ENCODE measurements at regions not wholly inside any gene's neighbourhood (a gene's known extent, or its start where the extent isn't known, plus 50 kb on each side); places are given as distances from the start of the nearest gene placed in this dataset.

DNA sequence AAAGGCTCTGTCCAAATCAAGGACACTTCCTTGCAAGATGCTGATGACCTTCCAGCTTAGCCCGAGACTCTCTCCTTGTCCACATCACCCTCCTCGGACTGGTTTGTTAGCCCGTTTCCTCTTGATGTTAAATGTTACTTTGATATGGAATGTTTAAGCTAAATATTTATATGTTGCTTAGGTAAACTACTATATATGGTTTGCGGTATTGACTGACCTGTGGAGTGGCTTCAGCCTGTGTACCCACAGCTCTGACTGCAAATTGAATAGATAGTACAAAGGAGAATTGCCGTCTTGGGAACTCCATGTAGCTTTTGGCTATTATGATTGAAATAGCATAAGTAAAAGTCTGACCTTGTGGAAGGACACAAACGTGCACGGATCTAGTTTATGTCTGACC is 422.0 kb downstream of the YTHDC2 start:
- Histone ChIP-seq H3K4me3 (no peak overlapping the region), H3K4me1 (replicated peaks in 1 of 2) (no peaks in the 10 kb centered on the region), H3K27ac (no peak overlapping the region), H3K27me3 (no peaks in the 10 kb centered on the region), H3K9me3 (replicated peaks in 1 of 3) (no peaks in the 10 kb centered on the region), H3K36me3 (replicated peaks in 1 of 2) (no peaks in the 10 kb centered on the region)
- TF ChIP-seq, protein P1, sequence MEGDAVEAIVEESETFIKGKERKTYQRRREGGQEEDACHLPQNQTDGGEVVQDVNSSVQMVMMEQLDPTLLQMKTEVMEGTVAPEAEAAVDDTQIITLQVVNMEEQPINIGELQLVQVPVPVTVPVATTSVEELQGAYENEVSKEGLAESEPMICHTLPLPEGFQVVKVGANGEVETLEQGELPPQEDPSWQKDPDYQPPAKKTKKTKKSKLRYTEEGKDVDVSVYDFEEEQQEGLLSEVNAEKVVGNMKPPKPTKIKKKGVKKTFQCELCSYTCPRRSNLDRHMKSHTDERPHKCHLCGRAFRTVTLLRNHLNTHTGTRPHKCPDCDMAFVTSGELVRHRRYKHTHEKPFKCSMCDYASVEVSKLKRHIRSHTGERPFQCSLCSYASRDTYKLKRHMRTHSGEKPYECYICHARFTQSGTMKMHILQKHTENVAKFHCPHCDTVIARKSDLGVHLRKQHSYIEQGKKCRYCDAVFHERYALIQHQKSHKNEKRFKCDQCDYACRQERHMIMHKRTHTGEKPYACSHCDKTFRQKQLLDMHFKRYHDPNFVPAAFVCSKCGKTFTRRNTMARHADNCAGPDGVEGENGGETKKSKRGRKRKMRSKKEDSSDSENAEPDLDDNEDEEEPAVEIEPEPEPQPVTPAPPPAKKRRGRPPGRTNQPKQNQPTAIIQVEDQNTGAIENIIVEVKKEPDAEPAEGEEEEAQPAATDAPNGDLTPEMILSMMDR (IDR thresholded peaks at IDR 0.05) = no peak
- no peak for TF ChIP-seq POLR2A (IDR thresholded peaks at IDR 0.05)
- DNase-seq = no peak
- 63 to 68% (median 63%) methylated on average over 7 of the region's 7 CpGs for WGBS, 4 donors
- intact Hi-C loops (cut with DNase I) = no loop called here

DNA sequence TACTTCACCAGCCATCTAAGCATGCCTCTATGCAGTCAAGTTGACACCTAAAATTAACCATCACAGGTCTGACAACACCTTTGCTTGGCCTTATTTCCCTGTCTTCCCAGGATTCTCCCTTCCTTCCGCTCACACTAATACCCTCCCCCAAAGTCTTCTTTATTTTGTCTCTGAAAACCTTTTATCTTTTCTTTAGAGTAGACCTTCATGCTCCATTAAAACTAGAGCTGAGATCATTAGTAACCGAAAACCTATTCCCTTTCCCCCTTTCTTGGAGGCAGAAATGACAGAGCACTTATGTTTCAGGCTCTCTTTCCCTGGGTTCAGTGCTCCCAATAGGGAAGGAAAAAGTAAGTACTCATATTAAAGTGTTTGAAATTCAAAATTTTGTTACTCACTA is 423.8 kb downstream of the YTHDC2 start:
- no peak overlapping the region for H3K4me3 ChIP-seq
- no peak for TF ChIP-seq POLR2A (IDR thresholded peaks at IDR 0.05)
- TF ChIP-seq, protein P1 (IDR thresholded peaks at IDR 0.05) = no peak
- WGBS, 4 donors = 67 to 92% (median 79%) methylated on average over 2 of the region's 2 CpGs

DNA sequence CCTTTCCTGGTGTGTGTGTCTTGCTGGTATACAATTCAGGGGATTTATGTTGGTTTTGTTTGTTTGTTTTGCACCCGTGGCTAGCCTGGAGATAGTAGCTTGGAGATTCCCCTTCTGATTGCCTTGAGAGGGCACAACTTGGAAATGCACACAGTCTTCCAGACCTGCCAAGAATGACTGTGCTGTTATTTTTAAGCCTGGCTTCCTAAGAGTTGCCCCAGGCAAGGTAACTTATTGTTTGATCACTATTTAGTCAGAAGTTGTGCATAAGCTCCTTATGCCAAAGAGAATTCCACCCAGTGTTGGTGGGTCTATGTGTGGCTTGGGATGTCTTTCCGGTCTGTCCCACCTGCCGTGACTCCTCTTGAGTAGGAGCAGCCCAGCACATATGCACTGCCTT is 421.9 kb upstream of the KCNN2 start:
- DNase-seq = no peak
- Histone ChIP-seq H3K9me3 (replicated peaks in 1 of 3) (no peaks in the 10 kb centered on the region), H3K4me1 (replicated peaks in 1 of 2) (no peaks in the 10 kb centered on the region), H3K36me3 (replicated peaks in 1 of 2) (no peaks in the 10 kb centered on the region), H3K4me3 (no peak overlapping the region), H3K27ac (no peak overlapping the region), H3K27me3 (no peaks in the 10 kb centered on the region)
- intact Hi-C loops (cut with DNase I) = no loop called here
- WGBS, 4 donors = 51 to 74% (median 64%) methylated on average over 3 of the region's 3 CpGs
- no peak for TF ChIP-seq POLR2A (IDR thresholded peaks at IDR 0.05)
- TF ChIP-seq, protein P1 (IDR thresholded peaks at IDR 0.05) = no peak

More for the DNA sequence above, 423.8 kb downstream of the YTHDC2 start:
- DNase-seq = no peak
- H3K36me3 ChIP-seq (replicated peaks in 1 of 2) = no peaks in the 10 kb centered on the region
- intact Hi-C loops (cut with DNase I) = no loop called here
- no peaks in the 10 kb centered on the region for H3K27me3 ChIP-seq
- no peaks in the 10 kb centered on the region for H3K9me3 ChIP-seq (replicated peaks in 1 of 3)
- H3K4me1 ChIP-seq (replicated peaks in 1 of 2) = no peaks in the 10 kb centered on the region
- no peak overlapping the region for H3K27ac ChIP-seq

DNA sequence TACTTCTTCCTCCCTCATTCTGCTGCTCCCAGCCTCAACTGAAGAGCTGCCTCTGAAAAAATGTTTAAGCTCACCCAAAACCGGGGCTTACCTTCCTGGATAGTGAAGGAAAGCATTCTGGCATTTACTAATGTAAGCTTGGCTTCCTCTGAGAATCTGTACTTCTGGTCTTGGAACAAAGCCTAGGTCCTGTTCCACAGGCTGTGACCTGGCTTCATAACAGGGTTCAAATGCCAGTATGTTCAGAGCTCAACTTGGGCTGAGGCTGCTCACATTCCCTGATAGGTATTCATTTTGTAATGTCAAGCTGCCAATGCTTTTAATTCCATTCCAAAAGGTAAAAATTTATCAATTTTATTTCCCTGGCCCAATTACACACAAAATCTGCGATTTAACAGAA is 411.7 kb upstream of the KCNN2 start:
- Histone ChIP-seq H3K27ac (no peak overlapping the region), H3K27me3 (no peaks in the 10 kb centered on the region), H3K4me3 (no peak overlapping the region), H3K4me1 (replicated peaks in 1 of 2) (no peaks in the 10 kb centered on the region), H3K9me3 (replicated peaks in 1 of 3) (no peaks in the 10 kb centered on the region), H3K36me3 (replicated peaks in 1 of 2) (no peaks in the 10 kb centered on the region)
- intact Hi-C loops (cut with DNase I) = no loop called here
- no peak for TF ChIP-seq POLR2A (IDR thresholded peaks at IDR 0.05)
- TF ChIP-seq, protein P1 (IDR thresholded peaks at IDR 0.05) = no peak
- 44 to 65% (median 57%) methylated on average over 2 of the region's 2 CpGs for WGBS, 4 donors
- no peak for DNase-seq
